ENCODE measurements at regions not wholly inside any gene's neighbourhood (a gene's known extent, or its start where the extent isn't known, plus 50 kb on each side); places are given as distances from the start of the nearest gene placed in this dataset.

DNA sequence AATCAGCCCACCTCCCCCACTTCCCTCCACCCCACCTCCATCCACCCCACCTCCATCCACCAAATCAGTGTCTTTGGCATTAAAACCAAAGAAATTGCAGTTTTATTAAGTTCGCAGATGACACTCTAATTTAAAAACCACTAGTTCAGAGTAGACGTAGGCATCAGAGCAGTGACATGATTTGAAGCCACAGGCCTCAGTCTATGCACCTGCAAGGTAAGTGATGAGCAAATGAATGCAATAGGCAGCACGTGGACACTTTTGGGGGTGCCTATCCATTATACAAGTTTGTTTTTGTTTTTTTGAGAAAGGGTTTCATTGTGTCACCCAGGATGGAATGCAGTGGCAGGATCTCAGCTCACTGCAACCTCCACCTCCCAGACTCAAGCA lies 88.0 kb upstream of the TRIM2 start:
- TF ChIP-seq, protein P1, sequence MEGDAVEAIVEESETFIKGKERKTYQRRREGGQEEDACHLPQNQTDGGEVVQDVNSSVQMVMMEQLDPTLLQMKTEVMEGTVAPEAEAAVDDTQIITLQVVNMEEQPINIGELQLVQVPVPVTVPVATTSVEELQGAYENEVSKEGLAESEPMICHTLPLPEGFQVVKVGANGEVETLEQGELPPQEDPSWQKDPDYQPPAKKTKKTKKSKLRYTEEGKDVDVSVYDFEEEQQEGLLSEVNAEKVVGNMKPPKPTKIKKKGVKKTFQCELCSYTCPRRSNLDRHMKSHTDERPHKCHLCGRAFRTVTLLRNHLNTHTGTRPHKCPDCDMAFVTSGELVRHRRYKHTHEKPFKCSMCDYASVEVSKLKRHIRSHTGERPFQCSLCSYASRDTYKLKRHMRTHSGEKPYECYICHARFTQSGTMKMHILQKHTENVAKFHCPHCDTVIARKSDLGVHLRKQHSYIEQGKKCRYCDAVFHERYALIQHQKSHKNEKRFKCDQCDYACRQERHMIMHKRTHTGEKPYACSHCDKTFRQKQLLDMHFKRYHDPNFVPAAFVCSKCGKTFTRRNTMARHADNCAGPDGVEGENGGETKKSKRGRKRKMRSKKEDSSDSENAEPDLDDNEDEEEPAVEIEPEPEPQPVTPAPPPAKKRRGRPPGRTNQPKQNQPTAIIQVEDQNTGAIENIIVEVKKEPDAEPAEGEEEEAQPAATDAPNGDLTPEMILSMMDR (IDR thresholded peaks at IDR 0.05; ENCODE audit: low read depth, low read length) = no peak
- no peak for DNase-seq (ENCODE audit: low read depth, low spot score)
- no peak overlapping the region for H3K27ac ChIP-seq (ENCODE audit: low read depth, low read length)
- no peak overlapping the region for H3K4me3 ChIP-seq (ENCODE audit: low read depth, low read length)
- peaks cover 15% of the 10 kb centered on the region for H3K27me3 ChIP-seq (ENCODE audit: control insufficient read depth, insufficient read depth, low read length)
- ChIA-PET CTCF (interaction anchor here (0.8 to 3.3 kb wide), 4 partner anchors 11 to 33 kb away, joined by 3 to 11 read pairs (median 6); no protein-coding TSS in a partner anchor), POLR2A (no interaction called here)
- H3K9me3 ChIP-seq (ENCODE audit: control insufficient read depth, insufficient read depth, low read length) = peaks cover 3% of the 10 kb centered on the region

DNA sequence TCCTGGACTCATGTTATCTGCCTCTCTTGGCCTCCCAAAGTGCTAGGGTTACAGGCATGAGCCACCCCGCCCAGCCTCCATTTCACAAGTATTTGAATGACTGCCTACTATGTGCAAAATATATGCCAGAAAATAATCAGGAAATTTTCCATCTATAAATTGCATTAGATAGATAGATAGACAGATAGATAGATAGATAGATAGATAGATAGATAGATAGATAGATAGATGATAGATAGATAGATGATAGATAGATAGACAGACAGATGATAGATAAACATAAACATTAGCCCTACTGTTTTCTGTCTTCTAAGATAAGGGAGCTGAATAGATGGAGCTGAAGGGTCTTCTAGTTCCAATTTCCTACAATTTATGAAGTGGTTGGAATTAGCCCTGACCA lies 87.4 kb upstream of the TRIM2 start:
- ChIA-PET CTCF (interaction anchor here (0.6 to 2.2 kb wide), 3 partner anchors 11 to 459 kb away, joined by 6 to 11 read pairs (median 8); no protein-coding TSS in a partner anchor), POLR2A (no interaction called here)
- no peak for DNase-seq (ENCODE audit: low read depth, low spot score)
- TF ChIP-seq, protein P1 (IDR thresholded peaks at IDR 0.05; ENCODE audit: low read depth, low read length) = no peak
- Histone ChIP-seq H3K27me3 (ENCODE audit: control insufficient read depth, insufficient read depth, low read length) (peaks cover 13% of the 10 kb centered on the region), H3K27ac (ENCODE audit: low read depth, low read length) (no peak overlapping the region), H3K4me3 (ENCODE audit: low read depth, low read length) (no peak overlapping the region), H3K9me3 (ENCODE audit: control insufficient read depth, insufficient read depth, low read length) (peaks cover 3% of the 10 kb centered on the region)

- Histone ChIP-seq H3K27ac (ENCODE audit: low read depth, low read length) (no peak overlapping the region), H3K9me3 (ENCODE audit: control insufficient read depth, insufficient read depth, low read length) (no peaks in the 10 kb centered on the region), H3K27me3 (ENCODE audit: control insufficient read depth, insufficient read depth, low read length) (peaks cover 8% of the 10 kb centered on the region), H3K4me3 (ENCODE audit: low read depth, low read length) (no peak overlapping the region)
- no peak for DNase-seq (ENCODE audit: low read depth, low spot score)
- TF ChIP-seq, protein P1 (IDR thresholded peaks at IDR 0.05; ENCODE audit: low read depth, low read length) = no peak
- ChIA-PET POLR2A (no interaction called here), CTCF (interaction anchor here (0.6 to 2.2 kb wide), 3 partner anchors 10 to 459 kb away, joined by 6 to 11 read pairs (median 8); no protein-coding TSS in a partner anchor)
Observed at GRCh38 chr4:153117554-153117953, 86.7 kb upstream of the TRIM2 start.

DNA sequence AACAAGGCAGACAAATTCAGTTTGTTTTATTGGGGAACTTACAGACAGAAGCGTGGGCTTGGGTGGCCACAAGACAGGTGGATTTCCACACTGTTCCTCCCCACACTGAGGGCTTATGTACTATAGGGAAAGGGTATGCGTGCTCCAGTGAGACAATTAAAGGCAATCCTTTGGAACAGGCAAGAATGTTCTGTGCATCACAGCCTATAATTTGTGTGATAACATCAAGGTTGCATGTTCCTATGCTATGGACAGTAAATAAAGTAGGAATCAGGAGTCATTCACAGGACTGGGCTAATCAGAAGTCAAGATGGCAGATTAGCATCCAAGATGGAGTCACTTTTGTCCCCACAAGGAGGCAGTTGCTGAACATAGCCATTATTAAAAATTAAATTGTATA lies 84.6 kb upstream of the TRIM2 start:
- Histone ChIP-seq H3K9me3 (ENCODE audit: control insufficient read depth, insufficient read depth, low read length) (no peaks in the 10 kb centered on the region), H3K27ac (ENCODE audit: low read depth, low read length) (no peak overlapping the region), H3K4me3 (ENCODE audit: low read depth, low read length) (no peak overlapping the region), H3K27me3 (ENCODE audit: control insufficient read depth, insufficient read depth, low read length) (no peaks in the 10 kb centered on the region)
- POLR2A ChIA-PET = no interaction called here
- no peak for DNase-seq (ENCODE audit: low read depth, low spot score)
- TF ChIP-seq, protein P1 (IDR thresholded peaks at IDR 0.05; ENCODE audit: low read depth, low read length) = no peak
- CTCF ChIA-PET = interaction anchor here (1.7 kb wide), 1 partner anchor 8 kb away, joined by 15 read pairs; no protein-coding TSS in a partner anchor

GRCh38 chr4:153120235-153120634 lies 84.0 kb upstream of the TRIM2 start:
- H3K4me3 ChIP-seq (ENCODE audit: low read depth, low read length) = no peak overlapping the region
- ChIA-PET POLR2A (no interaction called here), CTCF (interaction anchor here (1.2 kb wide), 1 partner anchor 37 kb away, joined by 6 read pairs; no protein-coding TSS in a partner anchor)
- H3K27ac ChIP-seq (ENCODE audit: low read depth, low read length) = no peak overlapping the region
- no peaks in the 10 kb centered on the region; the same call in 1 of the 2 replicates for H3K9me3 ChIP-seq (ENCODE audit: control insufficient read depth, insufficient read depth, low read length)
- DNase-seq (ENCODE audit: low read depth, low spot score) = no peak
- TF ChIP-seq, protein P1 (IDR thresholded peaks at IDR 0.05; ENCODE audit: low read depth, low read length) = no peak
- H3K27me3 ChIP-seq (ENCODE audit: control insufficient read depth, insufficient read depth, low read length) = no peaks in the 10 kb centered on the region
